HG02938 (cell line): ENCODE measurements at regions not wholly inside any gene's neighbourhood (a gene's known extent, or its start where the extent isn't known, plus 50 kb on each side); places are given as distances from the start of the nearest gene placed in this dataset.

Experiments
- ATAC-seq: cut with Tn5 transposase; IDR thresholded peaks from one replicate; pipeline ENCODE4 v1.9.1; 2021; ENCODE audit warnings: mild to moderate bottlenecking, moderate library complexity; ENCODE audit not compliant: unreplicated experiment

- ATAC-seq: no peak
These were observed 818.0 kb upstream of the ZNF608 start for GRCh38 chr5:125564317-125564975.

- ATAC-seq: no peak
These were observed 828.1 kb upstream of the ZNF608 start for GRCh38 chr5:125574491-125575044.

DNA sequence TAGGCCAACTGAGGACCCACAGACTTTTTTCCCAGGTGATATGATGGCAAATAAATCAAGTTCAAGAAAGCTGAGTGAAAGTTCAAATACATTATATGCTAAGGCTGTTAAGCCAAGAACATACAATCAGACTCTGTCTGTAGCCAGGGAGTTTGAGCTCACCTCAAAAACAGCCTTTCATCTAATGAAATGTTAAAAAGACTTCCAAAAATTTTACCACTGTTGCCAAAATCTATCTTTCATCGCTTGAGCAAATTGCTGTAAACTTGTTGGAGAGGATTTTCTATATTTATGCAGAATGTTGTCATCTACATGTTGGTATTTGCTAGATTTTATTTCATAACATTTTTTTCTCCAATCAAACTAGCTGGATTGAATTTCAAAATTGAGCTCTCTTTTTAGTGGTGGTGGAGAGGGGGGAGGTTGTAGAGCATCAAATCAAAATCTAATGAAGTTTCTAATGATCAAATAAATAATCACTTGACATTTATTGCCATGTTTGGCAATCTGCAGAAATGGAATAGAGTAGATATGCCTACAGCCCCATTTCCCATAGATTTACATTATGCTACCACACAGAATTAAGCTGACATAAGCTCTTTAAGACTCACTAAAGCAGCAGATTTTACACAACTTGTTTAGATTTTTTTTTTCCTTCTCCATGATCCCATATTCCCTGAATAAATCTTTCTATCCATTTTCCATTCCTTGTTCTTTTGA lies 828.9 kb upstream of the ZNF608 start:
- no peak for ATAC-seq

DNA sequence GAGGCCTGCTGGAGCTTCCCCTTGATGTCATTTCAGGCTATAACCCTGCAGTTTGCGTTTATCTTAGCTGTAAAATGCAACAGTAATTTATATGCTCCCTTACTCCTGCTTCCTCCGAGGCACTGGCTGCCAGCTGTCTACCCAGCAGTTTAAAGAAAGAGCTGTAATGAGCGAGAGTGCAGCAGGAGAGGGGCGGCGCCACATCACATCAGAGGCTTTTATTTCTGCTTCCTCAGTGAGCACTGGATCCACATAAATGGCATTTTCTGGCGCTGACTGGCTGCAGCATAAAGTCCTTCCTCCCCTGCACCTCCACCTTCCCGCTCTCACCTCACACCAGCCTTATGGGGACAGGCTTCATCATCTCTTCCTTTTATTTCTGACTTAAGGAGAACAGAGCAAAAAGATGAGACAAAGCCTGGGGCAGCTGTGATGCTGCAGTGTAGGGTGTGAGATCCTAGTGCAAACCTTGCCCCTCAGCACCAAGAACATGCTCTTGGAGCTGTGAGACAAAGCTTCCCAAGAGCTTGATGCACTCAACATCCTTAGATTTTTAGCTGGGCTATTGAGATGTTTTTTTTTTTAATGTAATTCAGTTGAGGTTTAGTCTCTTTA lies 829.6 kb upstream of the ZNF608 start:
- ATAC-seq: no peak

DNA sequence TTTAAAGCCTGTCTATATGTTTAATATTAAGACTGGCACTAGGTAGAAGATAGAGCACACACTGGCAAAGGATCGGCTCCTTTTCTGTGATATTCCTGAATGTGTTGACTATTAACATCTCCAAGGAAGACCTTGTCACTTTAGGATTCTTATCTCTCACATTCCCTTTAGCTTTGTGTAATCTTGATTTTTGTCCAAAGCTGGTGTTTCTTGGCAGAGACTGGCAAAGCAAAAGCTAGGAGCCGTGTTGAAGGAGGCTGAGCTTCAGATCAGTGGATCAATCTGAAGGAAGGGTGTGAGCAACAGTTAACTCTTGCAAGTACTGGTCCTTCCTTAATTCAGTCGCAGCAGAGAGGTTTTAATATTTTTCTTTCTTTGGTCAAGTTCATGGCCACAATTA lies 830.4 kb upstream of the ZNF608 start:
- no peak for ATAC-seq

GRCh38 chr5:125578551-125578950 lies 832.1 kb upstream of the ZNF608 start:
- no peak for ATAC-seq

DNA sequence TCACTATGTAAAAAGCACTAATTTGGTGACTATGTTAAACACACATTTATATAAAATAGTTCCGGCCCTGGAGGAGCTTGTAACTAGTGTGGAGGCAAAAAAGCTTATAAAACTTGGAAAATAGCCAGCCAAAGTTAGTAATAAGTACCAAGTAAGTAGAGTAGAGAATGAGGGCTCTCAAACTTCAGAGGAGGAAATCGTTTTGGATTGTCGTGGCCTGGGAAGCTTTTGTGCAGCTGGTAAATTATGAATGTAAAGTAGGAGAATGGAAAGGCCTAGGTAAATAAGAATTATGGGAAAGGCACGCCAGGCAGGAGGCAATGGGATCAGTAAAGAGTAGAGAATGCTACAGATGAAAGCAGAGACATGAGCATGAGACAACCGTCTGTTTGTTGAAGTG lies 832.7 kb upstream of the ZNF608 start:
- ATAC-seq: no peak

GRCh38 chr5:125581311-125581710 lies 834.9 kb upstream of the ZNF608 start:
- no peak for ATAC-seq

- ATAC-seq: no peak
These were observed 835.9 kb upstream of the ZNF608 start for GRCh38 chr5:125582352-125582751.

- no peak for ATAC-seq
These were observed 837.1 kb upstream of the ZNF608 start for GRCh38 chr5:125583321-125584139.

DNA sequence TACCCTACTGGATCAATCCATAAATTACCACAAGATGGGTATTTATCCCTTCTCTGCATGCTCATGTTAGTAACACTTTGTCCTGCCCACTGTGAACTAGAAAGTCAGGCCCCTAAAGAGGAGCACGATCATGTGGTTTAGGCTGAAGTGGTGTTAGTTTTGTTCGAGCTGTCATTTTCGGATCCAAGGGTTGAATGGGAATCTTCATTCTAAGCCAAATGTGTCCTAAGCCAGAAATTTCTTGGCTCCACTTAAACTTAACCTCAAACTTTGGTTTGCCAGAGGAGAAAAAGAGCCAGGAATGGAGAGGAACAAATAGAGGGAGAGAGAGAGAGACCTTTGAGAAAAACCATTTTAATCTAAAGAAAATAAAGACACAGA lies 837.7 kb upstream of the ZNF608 start:
- no peak for ATAC-seq

DNA sequence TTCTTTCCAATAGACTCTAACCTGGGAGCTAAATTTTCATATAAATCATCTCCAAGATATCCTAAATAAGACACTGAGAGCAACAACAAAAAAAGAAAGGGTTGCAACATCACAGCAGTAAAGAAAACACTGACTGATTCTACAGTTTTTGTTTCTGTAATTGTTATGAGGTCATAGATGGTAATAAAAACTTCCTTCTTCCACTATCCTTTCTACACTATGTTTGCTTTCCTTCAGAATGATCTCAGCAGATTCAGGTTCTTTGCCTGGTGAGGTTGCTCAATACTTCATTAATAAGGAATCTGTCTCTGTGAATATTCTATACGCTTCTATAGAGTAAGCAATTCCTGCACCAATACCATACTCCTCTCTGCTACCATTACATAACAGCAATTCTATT lies 835.6 kb upstream of the GRAMD2B start:
- ATAC-seq: no peak

- no peak for ATAC-seq
These were observed 830.4 kb upstream of the GRAMD2B start for GRCh38 chr5:125592856-125593255.

DNA sequence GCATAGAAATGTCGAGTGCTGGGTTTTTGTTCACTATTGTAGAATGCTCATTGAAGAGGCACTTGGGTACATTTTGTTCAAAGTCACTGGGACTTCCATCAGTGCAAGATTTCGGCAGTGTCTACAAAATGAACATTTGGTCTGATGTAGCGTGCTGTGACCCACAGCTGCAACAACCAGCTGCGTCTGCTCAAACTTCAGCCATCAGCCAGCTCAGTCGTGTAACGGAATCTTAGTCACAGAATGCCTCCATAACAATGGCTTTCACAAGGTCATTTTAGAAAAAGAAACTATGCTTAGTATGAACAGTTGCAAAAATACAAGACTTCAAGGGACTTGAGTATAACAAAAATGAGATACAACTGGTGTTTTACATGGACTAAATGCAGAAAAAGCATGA lies 828.1 kb upstream of the GRAMD2B start:
- no peak for ATAC-seq

- ATAC-seq: no peak
These were observed 827.4 kb upstream of the GRAMD2B start for GRCh38 chr5:125595845-125596244.

DNA sequence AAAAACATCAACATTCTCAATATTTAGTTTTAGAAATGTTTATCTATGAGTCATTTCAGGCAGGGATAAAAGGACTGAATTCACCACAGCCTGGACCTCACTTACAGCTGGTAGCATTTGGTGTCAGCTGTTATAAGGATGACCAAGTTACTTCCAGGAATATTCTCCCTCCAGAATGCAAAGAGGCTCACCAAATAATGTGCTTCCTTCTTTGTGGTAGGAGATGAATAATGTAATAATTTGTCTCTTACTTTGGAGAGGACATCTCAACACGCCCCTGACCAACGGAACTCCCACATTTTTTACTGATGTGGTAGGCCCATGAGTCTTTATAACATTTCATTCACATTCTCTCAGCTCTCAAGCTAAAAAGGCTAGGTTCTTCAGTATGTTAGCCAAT lies 825.9 kb upstream of the GRAMD2B start:
- ATAC-seq: no peak

DNA sequence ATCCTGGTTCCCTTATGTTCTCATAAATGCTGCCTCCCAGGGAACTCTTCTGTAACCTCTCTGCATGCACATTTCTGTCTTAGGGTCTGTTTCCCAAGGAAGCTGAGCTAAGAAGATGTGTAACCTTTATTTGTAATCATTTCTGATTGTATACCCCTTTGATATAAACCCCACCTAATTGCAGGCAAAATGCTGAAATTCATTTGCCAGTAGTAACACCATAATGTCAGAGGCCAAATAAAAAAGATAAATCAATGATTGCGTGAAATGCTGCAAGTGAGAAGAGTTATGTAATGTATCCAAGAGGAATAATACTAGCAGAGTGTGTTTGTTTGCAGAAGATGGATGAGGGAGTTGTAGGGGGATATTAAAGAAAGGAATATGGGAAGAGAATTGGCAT lies 822.6 kb upstream of the GRAMD2B start:
- no peak for ATAC-seq

DNA sequence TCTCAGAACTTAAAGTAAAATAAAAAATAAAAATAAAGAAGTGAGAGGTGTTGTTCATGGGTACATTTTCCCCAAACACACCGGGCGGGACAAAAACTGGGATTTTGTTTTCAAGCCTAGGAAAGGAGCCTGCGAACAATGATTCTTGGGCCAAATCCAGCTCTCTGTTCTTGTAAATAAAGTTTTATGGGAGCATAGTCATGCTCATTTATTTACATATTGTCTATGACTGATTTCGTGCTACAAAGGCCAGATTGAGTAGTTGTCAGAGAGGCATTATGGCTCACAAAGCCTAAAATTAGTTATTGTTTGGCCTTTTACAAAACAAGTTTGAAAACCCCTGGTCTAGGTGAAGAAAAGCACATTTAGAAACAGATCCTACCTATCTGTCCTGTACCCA lies 821.0 kb upstream of the GRAMD2B start:
- no peak for ATAC-seq

DNA sequence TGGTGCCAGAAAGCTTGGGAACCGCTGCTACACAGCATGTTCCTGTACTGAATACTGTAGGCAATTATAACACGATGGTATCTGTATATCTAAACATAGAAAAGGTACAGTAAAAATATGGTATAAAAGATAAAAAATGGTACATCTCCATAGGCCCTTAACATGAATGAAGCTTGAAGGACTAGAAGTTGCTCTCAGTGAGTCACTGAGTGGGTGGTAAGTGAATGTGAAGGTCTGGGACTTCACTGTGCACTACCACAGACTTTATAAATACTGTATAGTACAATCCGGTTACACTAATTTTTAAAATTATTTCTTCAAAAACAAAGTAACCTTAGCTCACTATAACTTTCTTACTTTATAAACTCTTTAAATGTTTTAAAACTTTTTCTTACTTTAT lies 819.9 kb upstream of the GRAMD2B start:
- ATAC-seq: no peak

DNA sequence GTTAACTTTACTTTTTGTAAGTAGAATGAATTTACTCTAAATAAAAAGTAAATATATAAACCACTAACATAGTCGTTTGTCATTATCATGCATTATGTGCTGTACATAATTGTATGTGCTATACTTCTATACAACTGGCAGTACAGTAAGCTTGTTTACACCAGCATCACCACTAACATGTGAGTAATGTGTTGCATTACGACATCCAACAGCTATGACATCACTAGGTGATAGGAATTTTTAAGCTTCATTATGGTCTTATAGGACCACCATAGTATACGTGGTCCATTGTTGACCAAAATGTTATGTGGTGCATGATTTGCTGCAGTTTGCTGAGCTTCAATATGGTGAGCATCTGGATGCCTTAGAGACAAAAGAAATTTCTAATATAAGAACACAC lies 819.1 kb upstream of the GRAMD2B start:
- no peak for ATAC-seq

DNA sequence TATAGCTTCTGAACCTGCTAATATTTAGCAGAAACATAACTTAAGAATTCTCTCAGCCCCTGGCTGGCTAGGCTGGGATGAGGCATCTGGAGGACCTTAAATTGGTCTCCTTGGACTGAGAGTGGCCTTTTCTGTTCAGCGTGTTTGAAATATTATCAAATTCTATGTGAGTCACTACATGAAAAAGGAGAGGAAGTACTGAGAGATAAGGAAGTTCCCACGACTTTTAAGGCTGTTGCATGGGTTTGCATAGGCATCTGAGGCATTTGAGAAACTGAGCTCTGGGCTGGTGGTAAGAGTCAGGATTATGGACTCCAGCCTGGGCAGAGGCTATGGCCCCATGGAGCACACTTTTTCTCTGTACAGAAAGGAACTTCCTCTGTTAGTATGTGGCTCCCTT lies 816.2 kb upstream of the GRAMD2B start:
- ATAC-seq: no peak
